ENCODE measurements at regions not wholly inside any gene's neighbourhood (a gene's known extent, or its start where the extent isn't known, plus 50 kb on each side); places are given as distances from the start of the nearest gene placed in this dataset.

DNA sequence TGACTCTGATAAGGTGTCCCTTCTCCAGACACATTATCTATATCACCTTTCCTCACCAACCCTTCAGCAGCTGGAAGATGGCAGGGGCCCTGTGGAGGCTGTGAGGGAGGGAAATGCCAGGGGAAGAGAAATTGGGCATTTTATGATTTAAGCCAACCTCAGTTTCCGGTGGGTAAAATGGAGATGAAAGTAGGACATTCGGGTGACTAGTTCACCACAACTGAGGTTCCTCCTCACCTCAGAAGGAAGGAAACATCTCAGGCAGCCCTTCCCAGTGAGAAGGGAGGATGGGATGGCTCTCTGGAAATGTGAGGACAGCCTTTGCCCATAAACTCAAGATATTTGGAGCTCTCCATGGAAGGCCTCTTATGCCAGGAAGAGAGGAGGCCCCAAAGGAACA, 251.5 kb downstream of the MID1IP1 start:
- no peak for TF ChIP-seq CTCF (IDR thresholded peaks at IDR 0.05; ENCODE audit: low read depth, low read length)
- no peak for TF ChIP-seq EZH2phosphoT487 (IDR thresholded peaks at IDR 0.05; ENCODE audit: low read depth)

All from OCI-LY3 (cell line).